ENCODE measurements at regions not wholly inside any gene's neighbourhood (a gene's known extent, or its start where the extent isn't known, plus 50 kb on each side); places are given as distances from the start of the nearest gene placed in this dataset.

- Histone ChIP-seq H3K4me3 (no peak overlapping the region), H3K27ac (replicated peaks) (no peak overlapping the region), H3K27me3 (ENCODE audit: low read depth) (peaks cover 74% of the 10 kb centered on the region), H3K36me3 (no peaks in the 10 kb centered on the region), H3K4me1 (peaks cover 4% of the 10 kb centered on the region), H3K9me3 (replicated peaks) (no peaks in the 10 kb centered on the region)
- intact Hi-C loops (cut with micrococcal nuclease): no loop called here
- no peak for DNase-seq
- TF ChIP-seq CTCF (IDR thresholded peaks at IDR 0.05; ENCODE audit: borderline replicate concordance): no peak
These were observed 155.9 kb upstream of the SHB start for GRCh38 chr9:38224941-38225340.

GRCh38 chr9:38216572-38216971 lies 147.5 kb upstream of the SHB start:
- no peaks in the 10 kb centered on the region for H3K9me3 ChIP-seq (replicated peaks)
- intact Hi-C loops (cut with micrococcal nuclease): no loop called here
- H3K36me3 ChIP-seq: no peaks in the 10 kb centered on the region
- H3K4me3 ChIP-seq: no peak overlapping the region
- no peak for TF ChIP-seq CTCF (IDR thresholded peaks at IDR 0.05; ENCODE audit: borderline replicate concordance)
- H3K27ac ChIP-seq (replicated peaks): no peak overlapping the region
- no peaks in the 10 kb centered on the region for H3K4me1 ChIP-seq
- H3K27me3 ChIP-seq (ENCODE audit: low read depth): peaks cover 20% of the 10 kb centered on the region
- DNase-seq: no peak

GRCh38 chr9:38215465-38215864 lies 146.4 kb upstream of the SHB start:
- H3K4me3 ChIP-seq: no peak overlapping the region
- H3K27ac ChIP-seq (replicated peaks): no peak overlapping the region
- H3K27me3 ChIP-seq (ENCODE audit: low read depth): peaks cover 21% of the 10 kb centered on the region
- no peaks in the 10 kb centered on the region for H3K4me1 ChIP-seq
- no peaks in the 10 kb centered on the region for H3K9me3 ChIP-seq (replicated peaks)
- no peaks in the 10 kb centered on the region for H3K36me3 ChIP-seq
- DNase-seq: no peak
- no peak for TF ChIP-seq CTCF (IDR thresholded peaks at IDR 0.05; ENCODE audit: borderline replicate concordance)
- intact Hi-C loops (cut with micrococcal nuclease): no loop called here

- intact Hi-C loops (cut with micrococcal nuclease): no loop called here
- no peaks in the 10 kb centered on the region for H3K36me3 ChIP-seq
- DNase-seq: no peak
- no peaks in the 10 kb centered on the region for H3K9me3 ChIP-seq (replicated peaks)
- no peak overlapping the region for H3K27ac ChIP-seq (replicated peaks)
- no peaks in the 10 kb centered on the region for H3K4me1 ChIP-seq
- no peak overlapping the region for H3K4me3 ChIP-seq
- TF ChIP-seq CTCF (IDR thresholded peaks at IDR 0.05; ENCODE audit: borderline replicate concordance): no peak
- peaks cover 21% of the 10 kb centered on the region for H3K27me3 ChIP-seq (ENCODE audit: low read depth)
These were observed 145.4 kb upstream of the SHB start for GRCh38 chr9:38214432-38214831.

GRCh38 chr9:38213631-38214299 lies 144.7 kb upstream of the SHB start:
- DNase-seq: no peak
- Histone ChIP-seq H3K27me3 (ENCODE audit: low read depth) (peaks cover 21% of the 10 kb centered on the region), H3K4me1 (no peaks in the 10 kb centered on the region), H3K27ac (replicated peaks) (no peak overlapping the region), H3K9me3 (replicated peaks) (no peaks in the 10 kb centered on the region), H3K36me3 (no peaks in the 10 kb centered on the region), H3K4me3 (no peak overlapping the region)
- intact Hi-C loops (cut with micrococcal nuclease): no loop called here
- TF ChIP-seq CTCF (IDR thresholded peaks at IDR 0.05; ENCODE audit: borderline replicate concordance): no peak

Measured in left ventricle myocardium inferior (tissue), 1 donor.